HEK293 (cell line): ENCODE measurements at regions not wholly inside any gene's neighbourhood (a gene's known extent, or its start where the extent isn't known, plus 50 kb on each side); places are given as distances from the start of the nearest gene placed in this dataset.

Source experiments
- CTCF ChIA-PET: fragments of 350-600 bp; formaldehyde crosslinking; extraction: SDS; loops from one replicate; lab custom pipeline; 2021; ENCODE audit warnings: antibody characterized with exemption; lab: Yijun Ruan, JAX
- POLR2A ChIA-PET: fragments of 300-600 bp; formaldehyde crosslinking; extraction: SDS; loops from one replicate; lab custom pipeline; 2020; ENCODE audit warnings: antibody characterized with exemption, inconsistent platforms; lab: Yijun Ruan, JAX
- H3K27ac ChIP-seq: fragments of 200-500 bp; sonication (Bioruptor generic); 2 replicates; pipeline ENCODE4 v1.5.1; 2014; ENCODE audit warnings: low read depth, low read length, control low read depth, inconsistent platforms; ENCODE audit errors: extremely low read depth
- H3K36me3 ChIP-seq, 2 experiments: fragments of 200-500 bp in 1 of 2; sonication (Bioruptor generic) in 1 of 2; 1 replicate in 1 of 2; 2 replicates in 1 of 2; pipeline ENCODE4 v1.5.1; 2014 to 2017; ENCODE audit warnings: inconsistent platforms in 2 of 2, low read length in 2 of 2; ENCODE audit not compliant: control insufficient read depth in 2 of 2, insufficient read depth in 1 of 2
- H3K4me1 ChIP-seq: fragments of 200-500 bp; sonication (Bioruptor generic); 2 replicates; pipeline ENCODE4 v1.5.1; 2014; ENCODE audit warnings: mild to moderate bottlenecking, low read length, inconsistent platforms; ENCODE audit not compliant: control insufficient read depth, insufficient read depth
- H3K4me3 ChIP-seq: 2 replicates; pipeline ENCODE4 v1.5.1; 2011; ENCODE audit warnings: low read depth, mild to moderate bottlenecking, control low read depth, low read length, moderate library complexity
- H3K9me3 ChIP-seq: fragments of 200-500 bp; sonication (Bioruptor generic); 2 replicates; pipeline ENCODE4 v1.5.1; 2014; ENCODE audit warnings: low read depth, low read length, inconsistent platforms; ENCODE audit not compliant: control insufficient read depth, insufficient read depth
- FEZF1 ChIP-seq: fragments of 450-650 bp; formaldehyde crosslinking; IDR thresholded peaks from 2 replicates; pipeline ENCODE4 v1.5.1; 2016; ENCODE audit warnings: missing biosample characterization, missing genetic modification characterization
- MYNN ChIP-seq: fragments of 450-650 bp; formaldehyde crosslinking; IDR thresholded peaks from 2 replicates; pipeline ENCODE4 v1.5.1; 2016; ENCODE audit warnings: missing biosample characterization, missing genetic modification characterization, borderline replicate concordance
- OVOL3 ChIP-seq: fragments of 450-650 bp; formaldehyde crosslinking; IDR thresholded peaks from 2 replicates; pipeline ENCODE4 v1.5.1; 2016; ENCODE audit warnings: missing biosample characterization, missing genetic modification characterization
- PRDM6 ChIP-seq: fragments of 450-650 bp; formaldehyde crosslinking; IDR thresholded peaks from 2 replicates; pipeline ENCODE4 v1.5.1; 2017; ENCODE audit warnings: missing biosample characterization, missing genetic modification characterization
- SETDB1 ChIP-seq: IDR thresholded peaks from one replicate; pipeline ENCODE4 v1.6.1; 2017; ENCODE audit warnings: mild to moderate bottlenecking, low read length, moderate library complexity, mixed read lengths; ENCODE audit not compliant: insufficient read length
- SP3 ChIP-seq: fragments of 450-650 bp; formaldehyde crosslinking; IDR thresholded peaks from 2 replicates; pipeline ENCODE4 v1.5.1; 2016; ENCODE audit warnings: missing biosample characterization, missing genetic modification characterization
- TCF7L2 ChIP-seq: IDR thresholded peaks from 2 replicates; pipeline ENCODE4 v1.6.1; 2011; ENCODE audit warnings: low read depth, mild to moderate bottlenecking, inconsistent platforms, low read length, moderate library complexity, borderline replicate concordance
- TRIM28 ChIP-seq: IDR thresholded peaks from 2 replicates; pipeline ENCODE4 v1.6.1; 2011; ENCODE audit warnings: low read length, control low read depth, borderline replicate concordance
- TSHZ1 ChIP-seq: fragments of 450-650 bp; formaldehyde crosslinking; IDR thresholded peaks from 2 replicates; pipeline ENCODE4 v1.5.1; 2016; ENCODE audit warnings: missing biosample characterization, missing genetic modification characterization, borderline replicate concordance
- ZBTB1 ChIP-seq: fragments of 450-650 bp; formaldehyde crosslinking; IDR thresholded peaks from 2 replicates; pipeline ENCODE4 v1.5.1; 2016; ENCODE audit warnings: missing biosample characterization, missing genetic modification characterization
- ZNF184 ChIP-seq: fragments of 450-650 bp; IDR thresholded peaks from 2 replicates; pipeline ENCODE4 v1.5.1; 2018; ENCODE audit warnings: missing biosample characterization, mild to moderate bottlenecking, missing genetic modification characterization
- ZNF223 ChIP-seq: fragments of 450-650 bp; formaldehyde crosslinking; IDR thresholded peaks from 2 replicates; pipeline ENCODE4 v1.5.1; 2016; ENCODE audit warnings: missing biosample characterization, missing genetic modification characterization
- ZNF24 ChIP-seq: fragments of 450-650 bp; formaldehyde crosslinking; IDR thresholded peaks from 2 replicates; pipeline ENCODE4 v1.5.1; 2016; ENCODE audit warnings: missing biosample characterization, missing genetic modification characterization
- ZNF48 ChIP-seq: fragments of 450-650 bp; formaldehyde crosslinking; IDR thresholded peaks from 2 replicates; pipeline ENCODE4 v1.5.1; 2016; ENCODE audit warnings: missing biosample characterization, missing genetic modification characterization
- ZNF518A ChIP-seq: fragments of 450-650 bp; formaldehyde crosslinking; conservative IDR thresholded peaks from 2 replicates; pipeline ENCODE4 v1.5.1; 2016; ENCODE audit warnings: low read depth, missing biosample characterization, missing genetic modification characterization
- ZNF555 ChIP-seq: fragments of 450-650 bp; formaldehyde crosslinking; conservative IDR thresholded peaks from 2 replicates; pipeline ENCODE4 v1.5.1; 2017; ENCODE audit warnings: missing biosample characterization, mild to moderate bottlenecking, missing genetic modification characterization, inconsistent platforms
- ZNF560 ChIP-seq: fragments of 450-650 bp; formaldehyde crosslinking; IDR thresholded peaks from 2 replicates; pipeline ENCODE4 v1.5.1; 2017; ENCODE audit warnings: missing biosample characterization, missing genetic modification characterization, borderline replicate concordance
- ZNF596 ChIP-seq: fragments of 450-650 bp; IDR thresholded peaks from 2 replicates; pipeline ENCODE4 v1.5.0; 2018; ENCODE audit warnings: missing biosample characterization, mild to moderate bottlenecking, missing genetic modification characterization, moderate library complexity
- ZNF629 ChIP-seq: fragments of 450-650 bp; formaldehyde crosslinking; IDR thresholded peaks from 2 replicates; pipeline ENCODE4 v1.5.1; 2017; ENCODE audit warnings: missing biosample characterization, missing genetic modification characterization
- ZNF791 ChIP-seq: fragments of 450-650 bp; formaldehyde crosslinking; IDR thresholded peaks from 2 replicates; pipeline ENCODE4 v1.5.1; 2016; ENCODE audit warnings: missing biosample characterization, missing genetic modification characterization
- ZSCAN30 ChIP-seq: fragments of 450-650 bp; IDR thresholded peaks from 2 replicates; pipeline ENCODE4 v1.5.1; 2018; ENCODE audit warnings: missing biosample characterization, mild to moderate bottlenecking, missing genetic modification characterization, moderate library complexity
- ZSCAN5A ChIP-seq: fragments of 450-650 bp; formaldehyde crosslinking; IDR thresholded peaks from 2 replicates; pipeline ENCODE4 v1.5.1; 2016; ENCODE audit warnings: missing biosample characterization, missing genetic modification characterization

- POLR2A ChIA-PET, result no interaction called here
- H3K9me3 ChIP-seq, result no peaks in the 10 kb centered on the region
- CTCF ChIA-PET, result no interaction called here
These were observed 730.7 kb upstream of the RGS18 start for GRCh38 chr1:191427593-191427992.

GRCh38 chr1:191432817-191433216, 725.4 kb upstream of the RGS18 start:
- Histone ChIP-seq H3K36me3 (no peaks in the 10 kb centered on the region), H3K4me1 (no peaks in the 10 kb centered on the region), H3K9me3 (no peaks in the 10 kb centered on the region)
- TF ChIP-seq MYNN (no peak), FEZF1 (tag by site-specific recombination) (no peak)
- TF ChIP-seq, all 188 proteins: peak for 0
- ChIA-PET CTCF (no interaction called here), POLR2A (no interaction called here)
- Histone ChIP-seq H3K4me3 (no peak overlapping the region), H3K27ac (no peak overlapping the region)

More at GRCh38 chr1:191427593-191427992, 730.7 kb upstream of the RGS18 start:
- TF ChIP-seq TSHZ1 (tag by site-specific recombination) (no peak), ZNF629 (tag by site-specific recombination) (no peak)
- H3K36me3 ChIP-seq, result no peaks in the 10 kb centered on the region
- no peak overlapping the region for H3K27ac ChIP-seq
- no peak overlapping the region for H3K4me3 ChIP-seq
- H3K4me1 ChIP-seq, result no peaks in the 10 kb centered on the region

GRCh38 chr1:191438979-191439378, 719.3 kb upstream of the RGS18 start:
- ChIA-PET CTCF (no interaction called here), POLR2A (no interaction called here)
- TF ChIP-seq TRIM28, result no peak
- no peak for TF ChIP-seq ZSCAN5A (tag by site-specific recombination)
- TF ChIP-seq ZNF48 (tag by site-specific recombination), result no peak
- TF ChIP-seq TCF7L2, result no peak
- no peak for TF ChIP-seq ZNF560
- TF ChIP-seq ZNF184 (tag by site-specific recombination), result no peak
- TF ChIP-seq ZNF223 (tag by site-specific recombination), result no peak
- TF ChIP-seq ZSCAN30, result no peak
- TF ChIP-seq PRDM6, result no peak
- no peak for TF ChIP-seq SETDB1
- no peak for TF ChIP-seq ZNF555 (tag by site-specific recombination)
- TF ChIP-seq ZNF596 (tag by site-specific recombination), result no peak
- TF ChIP-seq ZBTB1 (tag by site-specific recombination), result no peak
- no peak for TF ChIP-seq OVOL3 (tag by site-specific recombination)
- no peak for TF ChIP-seq ZNF791 (tag by site-specific recombination)
- TF ChIP-seq SP3, result no peak
- no peak for TF ChIP-seq ZNF24
- no peak for TF ChIP-seq ZNF518A (tag by site-specific recombination)
- Histone ChIP-seq H3K9me3 (no peaks in the 10 kb centered on the region), H3K27ac (no peak overlapping the region), H3K4me3 (no peak overlapping the region), H3K4me1 (no peaks in the 10 kb centered on the region), H3K36me3 (no peaks in the 10 kb centered on the region)
